ENCODE measurements at regions not wholly inside any gene's neighbourhood (a gene's known extent, or its start where the extent isn't known, plus 50 kb on each side); places are given as distances from the start of the nearest gene placed in this dataset.

DNA sequence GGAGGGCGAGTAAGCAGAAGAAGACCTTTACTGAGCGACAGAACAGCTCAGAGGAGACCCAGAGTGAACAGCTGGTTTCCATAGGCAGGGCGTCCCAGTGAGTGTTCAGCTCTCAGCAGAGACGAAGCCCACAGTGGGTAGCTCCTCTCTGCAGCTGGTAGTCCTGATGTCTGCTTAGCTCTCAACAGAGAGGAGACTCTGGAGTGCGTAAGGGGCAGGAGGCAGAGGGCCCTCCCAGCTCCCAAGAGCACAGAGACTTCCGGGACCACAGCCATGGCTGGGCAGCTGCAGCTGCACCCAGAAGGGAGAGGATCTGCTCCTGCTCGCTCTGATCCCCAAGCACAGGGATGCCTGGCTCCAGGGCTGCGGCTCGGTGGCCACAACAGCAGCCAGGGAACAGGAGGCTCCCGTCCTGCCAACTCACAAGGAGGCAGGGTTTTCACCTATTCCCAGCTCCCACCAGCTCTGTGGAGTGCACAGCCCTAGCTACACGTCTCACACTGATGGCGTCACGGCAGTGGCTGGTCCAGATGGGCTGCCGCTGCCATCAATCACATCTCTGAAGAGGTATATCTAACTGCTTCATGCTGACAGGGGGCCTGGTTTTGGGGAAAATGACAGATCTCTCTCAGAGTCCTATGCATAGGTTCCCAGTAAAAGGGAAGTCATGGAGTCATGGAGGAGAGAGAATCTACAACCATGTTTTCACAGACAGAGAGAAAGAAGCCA, 2660.1 kb upstream of the PCDH20 start:
- Histone ChIP-seq H3K4me2 (no peak overlapping the region), H3K27ac (no peak overlapping the region), H3K9ac (no peak overlapping the region)

DNA sequence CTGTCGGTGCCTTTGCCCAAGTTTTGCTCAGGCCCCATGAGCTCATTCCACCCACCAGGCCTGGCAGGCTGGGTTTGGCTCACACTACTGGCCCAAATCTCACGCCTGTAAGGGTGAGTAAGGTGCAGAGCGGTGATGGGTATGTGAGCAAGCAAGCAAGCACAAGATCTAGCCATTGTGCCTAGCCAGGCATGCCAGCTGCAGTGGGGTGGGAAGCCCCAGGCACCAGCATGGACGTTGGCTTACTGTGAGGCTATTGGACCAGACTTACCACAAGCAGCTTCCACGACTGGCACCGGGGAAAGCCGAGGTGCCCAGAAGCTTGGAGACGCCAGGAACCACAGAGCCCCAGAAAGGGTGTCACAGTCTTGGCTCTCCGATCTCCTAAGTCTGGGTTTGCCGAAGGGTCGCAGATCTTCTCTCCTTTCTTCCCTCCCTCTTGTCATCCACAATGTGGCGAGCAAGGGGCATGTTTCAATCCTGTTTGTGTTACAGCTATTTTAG, 2659.4 kb upstream of the PCDH20 start:
- H3K27ac ChIP-seq, result no peak overlapping the region
- H3K9ac ChIP-seq, result no peak overlapping the region

More for the DNA sequence above, 2660.1 kb upstream of the PCDH20 start:
- TF ChIP-seq Cebpa-rat (IDR thresholded peaks at IDR 0.05), result no peak
- Histone ChIP-seq H3K4me3 (no peak overlapping the region), H3K27me3 (no peaks in the 10 kb centered on the region), H3K36me3 (no peaks in the 10 kb centered on the region), H4K20me1 (no peaks in the 10 kb centered on the region), H3K9me3 (peaks cover 27% of the 10 kb centered on the region; the same call in 1 of the 2 replicates), H3K4me1 (no peaks in the 10 kb centered on the region)

DNA sequence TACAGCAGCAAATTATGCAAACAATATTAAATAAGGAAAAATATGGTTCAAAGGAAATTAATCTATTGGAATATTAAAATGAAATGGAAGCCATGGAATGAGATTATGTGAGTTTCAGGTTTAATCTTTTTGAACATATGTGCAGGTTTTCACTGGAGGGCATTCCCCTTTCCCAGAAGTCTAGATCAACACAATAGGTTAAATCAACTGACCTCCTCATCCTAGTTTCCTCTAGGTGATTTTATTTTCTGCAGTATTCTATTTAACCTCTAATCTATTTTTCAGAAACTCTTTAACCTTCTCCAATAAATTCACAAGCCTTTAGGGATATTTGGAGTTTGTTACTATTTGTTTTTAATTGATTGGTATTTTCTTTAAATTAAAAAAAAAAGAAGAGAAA, 2657.6 kb upstream of the PCDH20 start:
- Histone ChIP-seq H3K9ac (no peak overlapping the region), H3K36me3 (no peaks in the 10 kb centered on the region), H3K9me3 (peaks cover 23% of the 10 kb centered on the region; the same call in 1 of the 2 replicates), H3K4me3 (no peak overlapping the region), H3K27ac (no peak overlapping the region), H4K20me1 (no peaks in the 10 kb centered on the region), H3K27me3 (no peaks in the 10 kb centered on the region), H3K4me1 (no peaks in the 10 kb centered on the region), H3K4me2 (no peak overlapping the region)
- no peak for TF ChIP-seq Cebpa-rat (IDR thresholded peaks at IDR 0.05)

More for the DNA sequence above, 2659.4 kb upstream of the PCDH20 start:
- Histone ChIP-seq H3K4me3 (no peak overlapping the region), H4K20me1 (no peaks in the 10 kb centered on the region), H3K9me3 (peaks cover 27% of the 10 kb centered on the region; the same call in 1 of the 2 replicates), H3K4me1 (no peaks in the 10 kb centered on the region), H3K36me3 (no peaks in the 10 kb centered on the region), H3K4me2 (no peak overlapping the region), H3K27me3 (no peaks in the 10 kb centered on the region)
- no peak for TF ChIP-seq Cebpa-rat (IDR thresholded peaks at IDR 0.05)

DNA sequence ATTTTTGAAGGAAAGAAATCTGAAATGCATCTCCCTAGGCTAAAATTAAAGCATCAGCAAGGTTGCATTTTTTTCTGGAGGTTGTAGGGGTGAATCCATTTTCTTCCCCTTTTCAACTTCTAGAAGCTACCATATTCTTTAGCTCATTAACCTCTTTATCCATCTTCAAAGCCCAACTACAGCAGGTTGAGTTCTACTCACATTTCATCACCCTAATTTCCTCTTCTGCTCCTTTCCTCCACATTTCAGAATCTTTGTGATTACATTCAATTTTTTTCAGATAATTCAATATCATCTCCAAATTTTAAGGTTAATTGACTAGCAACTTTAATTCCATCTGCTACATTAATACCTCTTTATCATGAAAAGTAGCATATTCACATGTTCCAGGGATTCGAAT, 2655.7 kb upstream of the PCDH20 start:
- no peak overlapping the region for H3K4me2 ChIP-seq

DNA sequence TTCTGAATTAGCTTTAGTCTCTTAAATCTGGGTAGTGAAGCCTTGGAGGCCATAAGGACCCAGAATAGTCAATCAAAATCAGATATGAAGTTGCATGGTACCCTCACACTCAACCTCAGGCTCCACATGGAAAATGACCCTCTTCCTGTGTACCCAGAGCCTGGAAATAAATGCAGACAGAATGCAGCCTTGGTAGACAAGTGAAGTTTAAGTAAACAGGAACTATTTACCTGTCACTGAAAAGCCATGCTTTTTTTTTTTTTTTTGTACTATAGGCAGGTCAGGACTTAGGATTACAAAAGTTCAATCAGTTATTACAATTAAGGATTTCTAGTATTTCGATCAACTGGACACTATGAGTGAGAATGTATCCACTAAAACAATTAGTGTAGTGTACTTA, 2654.2 kb upstream of the PCDH20 start:
- no peak for TF ChIP-seq Cebpa-rat (IDR thresholded peaks at IDR 0.05)
- no peaks in the 10 kb centered on the region for H3K36me3 ChIP-seq
- no peak overlapping the region for H3K9ac ChIP-seq
- no peak overlapping the region for H3K4me3 ChIP-seq
- no peaks in the 10 kb centered on the region for H4K20me1 ChIP-seq
- no peak overlapping the region for H3K4me2 ChIP-seq
- no peaks in the 10 kb centered on the region for H3K27me3 ChIP-seq
- no peaks in the 10 kb centered on the region for H3K9me3 ChIP-seq
- no peaks in the 10 kb centered on the region for H3K4me1 ChIP-seq
- no peak overlapping the region for H3K27ac ChIP-seq

More for the DNA sequence above, 2655.7 kb upstream of the PCDH20 start:
- no peak overlapping the region for H3K4me3 ChIP-seq
- H3K36me3 ChIP-seq, result no peaks in the 10 kb centered on the region
- no peaks in the 10 kb centered on the region for H3K4me1 ChIP-seq
- no peaks in the 10 kb centered on the region for H3K27me3 ChIP-seq
- no peaks in the 10 kb centered on the region for H4K20me1 ChIP-seq
- H3K27ac ChIP-seq, result no peak overlapping the region
- peaks cover 6% of the 10 kb centered on the region; the same call in 1 of the 2 replicates for H3K9me3 ChIP-seq
- H3K9ac ChIP-seq, result no peak overlapping the region
- no peak for TF ChIP-seq Cebpa-rat (IDR thresholded peaks at IDR 0.05)

DNA sequence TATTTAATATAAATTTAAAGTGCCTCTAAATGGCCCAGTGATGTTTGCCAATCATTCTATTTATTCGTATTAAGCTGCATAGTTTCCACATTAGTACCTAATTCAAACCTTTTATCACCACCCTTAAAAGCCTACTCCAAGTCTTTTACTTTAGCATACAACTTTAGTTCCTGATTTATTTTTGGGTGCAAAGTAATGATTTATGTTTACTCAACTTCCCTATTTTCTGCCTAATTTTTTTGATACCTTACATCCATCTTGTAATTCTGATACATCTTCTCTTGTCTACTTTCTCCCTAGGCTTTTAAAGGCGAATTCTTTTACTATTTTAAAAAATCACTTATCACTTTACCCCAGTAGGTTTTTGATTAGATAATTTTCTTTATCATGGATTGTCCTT, 2651.1 kb upstream of the PCDH20 start:
- no peaks in the 10 kb centered on the region for H3K36me3 ChIP-seq
- H4K20me1 ChIP-seq, result no peaks in the 10 kb centered on the region
- H3K27ac ChIP-seq, result no peak overlapping the region
- H3K9ac ChIP-seq, result no peak overlapping the region
- no peaks in the 10 kb centered on the region for H3K9me3 ChIP-seq
- no peak for TF ChIP-seq Cebpa-rat (IDR thresholded peaks at IDR 0.05)
- H3K4me2 ChIP-seq, result no peak overlapping the region
- 0 out of 2 replicates have a peak, but pooled peaks cover 1% of the 10 kb centered on the region for H3K4me1 ChIP-seq
- no peaks in the 10 kb centered on the region for H3K27me3 ChIP-seq
- no peak overlapping the region for H3K4me3 ChIP-seq

DNA sequence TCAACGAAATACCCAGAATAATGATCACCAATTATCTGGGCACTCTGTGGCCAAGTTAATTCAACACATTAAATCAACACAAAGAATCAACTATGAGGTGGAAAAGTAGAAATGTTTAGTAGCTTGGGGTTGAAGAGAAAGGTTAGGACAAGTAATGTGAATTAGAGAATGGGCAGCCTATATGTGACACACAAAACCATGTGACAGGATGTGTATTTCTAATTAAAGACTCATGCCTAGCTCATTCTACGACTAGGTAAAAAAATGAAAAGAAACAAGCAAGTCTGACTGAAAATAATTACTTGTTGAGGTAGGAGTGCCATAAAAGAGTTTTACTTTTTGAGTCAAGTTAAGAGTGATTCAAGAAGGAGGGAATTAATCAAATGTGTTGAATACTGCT, 2646.0 kb upstream of the PCDH20 start:
- no peaks in the 10 kb centered on the region for H3K9me3 ChIP-seq
- TF ChIP-seq Cebpa-rat (IDR thresholded peaks at IDR 0.05), result no peak
- H3K9ac ChIP-seq, result no peak overlapping the region
- H3K27ac ChIP-seq, result no peak overlapping the region
- H3K4me3 ChIP-seq, result no peak overlapping the region
- H4K20me1 ChIP-seq, result no peaks in the 10 kb centered on the region
- peaks cover 26% of the 10 kb centered on the region for H3K4me1 ChIP-seq
- no peaks in the 10 kb centered on the region for H3K36me3 ChIP-seq
- no peak overlapping the region for H3K4me2 ChIP-seq
- H3K27me3 ChIP-seq, result no peaks in the 10 kb centered on the region

DNA sequence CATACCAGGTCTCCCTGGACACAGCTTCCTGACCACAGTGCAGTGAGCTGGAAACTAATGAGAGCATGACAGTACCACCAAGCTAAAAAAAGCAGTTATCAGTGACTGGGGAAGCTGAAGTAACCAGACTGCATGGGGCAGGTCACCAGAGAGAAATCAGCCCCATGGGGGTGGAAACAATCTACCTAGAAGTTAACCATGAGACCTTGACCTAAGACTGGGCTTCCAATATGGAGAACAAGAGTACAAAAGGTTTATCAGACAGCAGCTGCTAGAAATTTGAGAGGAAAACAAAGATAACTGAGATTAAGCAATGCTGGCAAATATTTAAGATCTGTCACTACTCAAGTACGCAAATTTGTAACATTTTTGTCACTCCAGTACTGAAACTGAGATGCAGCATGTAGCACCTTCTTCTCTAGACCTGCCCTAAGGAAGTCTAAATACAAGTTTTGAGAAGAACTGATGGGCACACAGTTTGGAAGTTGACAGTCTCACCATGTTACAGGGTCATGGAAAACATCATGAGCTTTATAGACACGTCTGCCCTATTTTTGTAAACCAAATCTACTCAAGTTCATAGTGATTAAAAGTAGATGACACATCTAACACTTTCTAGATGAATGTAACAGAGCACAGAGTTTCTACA, 2641.8 kb upstream of the PCDH20 start:
- H3K9me3 ChIP-seq, result no peaks in the 10 kb centered on the region; the same call in 1 of the 2 replicates
- H4K20me1 ChIP-seq, result no peaks in the 10 kb centered on the region
- H3K4me2 ChIP-seq, result peak overlapping the region; percentile 67
- TF ChIP-seq Cebpa-rat (IDR thresholded peaks at IDR 0.05), result no peak
- no peak overlapping the region for H3K9ac ChIP-seq
- H3K4me3 ChIP-seq, result no peak overlapping the region
- no peaks in the 10 kb centered on the region for H3K36me3 ChIP-seq
- peaks cover 67% of the 10 kb centered on the region for H3K4me1 ChIP-seq
- peak overlapping the region; percentile 12; the same call in 1 of the 2 replicates for H3K27ac ChIP-seq
- H3K27me3 ChIP-seq, result no peaks in the 10 kb centered on the region

DNA sequence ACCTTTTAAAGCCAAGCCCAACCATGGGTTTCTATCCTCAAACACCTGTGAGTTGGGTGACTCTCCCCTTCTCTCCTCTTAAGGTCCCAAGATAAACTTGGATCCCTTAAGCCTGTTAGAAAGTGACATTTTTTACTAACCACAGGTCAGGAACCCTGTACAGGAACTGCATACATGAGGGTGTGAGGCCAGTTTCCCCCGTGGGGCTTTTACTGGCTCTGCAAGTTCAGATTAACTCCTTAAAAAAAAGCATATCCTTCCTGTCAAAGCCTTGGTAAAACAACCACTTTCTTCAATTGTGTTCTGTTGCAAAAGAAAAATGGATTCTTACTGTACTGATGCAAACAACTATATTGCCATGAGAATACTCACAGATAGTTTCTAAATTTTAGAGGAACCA, 2638.7 kb upstream of the PCDH20 start:
- no peaks in the 10 kb centered on the region for H3K27me3 ChIP-seq
- TF ChIP-seq Cebpa-rat (IDR thresholded peaks at IDR 0.05), result no peak
- H3K4me1 ChIP-seq, result peaks cover 68% of the 10 kb centered on the region
- H3K4me2 ChIP-seq, result peak overlapping the region; percentile 69
- H3K36me3 ChIP-seq, result no peaks in the 10 kb centered on the region
- no peaks in the 10 kb centered on the region for H4K20me1 ChIP-seq
- H3K9me3 ChIP-seq, result peaks cover 10% of the 10 kb centered on the region; the same call in 1 of the 2 replicates
- H3K4me3 ChIP-seq, result peak overlapping the region; percentile 16; the same call in 1 of the 2 replicates
- no peak overlapping the region; the same call in 1 of the 2 replicates for H3K9ac ChIP-seq
- H3K27ac ChIP-seq, result peak overlapping the region; percentile 47; the same call in 1 of the 2 replicates

DNA sequence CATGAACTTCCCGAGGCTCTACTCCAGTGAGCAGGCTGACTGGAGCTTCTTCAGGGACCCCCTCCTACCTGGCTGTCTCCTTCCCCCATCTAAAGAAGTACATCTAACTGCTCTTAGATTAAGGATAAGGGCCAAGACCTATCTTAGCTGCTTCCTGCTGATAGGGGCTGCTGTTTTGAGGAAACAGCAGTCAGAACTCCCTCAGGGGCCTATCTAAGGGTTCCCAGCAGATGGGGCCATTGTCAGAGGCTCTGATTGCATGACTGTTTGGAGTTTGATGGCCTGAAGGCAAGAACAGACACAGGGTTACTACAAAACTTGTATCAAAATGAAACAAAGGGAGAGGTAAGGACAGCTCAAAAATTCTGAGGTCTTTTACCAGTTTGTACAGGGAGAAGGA, 2636.9 kb upstream of the PCDH20 start:
- H3K4me2 ChIP-seq, result peak overlapping the region; percentile 69
- no peaks in the 10 kb centered on the region for H4K20me1 ChIP-seq
- H3K27ac ChIP-seq, result peak overlapping the region; percentile 2; the same call in 1 of the 2 replicates
- H3K36me3 ChIP-seq, result no peaks in the 10 kb centered on the region
- no peak overlapping the region for H3K9ac ChIP-seq
- H3K27me3 ChIP-seq, result no peaks in the 10 kb centered on the region
- H3K9me3 ChIP-seq, result peaks cover 10% of the 10 kb centered on the region; the same call in 1 of the 2 replicates
- no peak overlapping the region for H3K4me3 ChIP-seq
- H3K4me1 ChIP-seq, result peaks cover 55% of the 10 kb centered on the region
- no peak for TF ChIP-seq Cebpa-rat (IDR thresholded peaks at IDR 0.05)

Data from BLaER1 (cell line).